GM13976 (cell line): ENCODE measurements at regions not wholly inside any gene's neighbourhood (a gene's known extent, or its start where the extent isn't known, plus 50 kb on each side); places are given as distances from the start of the nearest gene placed in this dataset.

Experiments
- DNase-seq: peaks from one replicate; pipeline ENCODE4 v3.0.0; 2012; ENCODE audit warnings: low spot score
- in situ Hi-C: fragments of 300-500 bp; cut with MboI; formaldehyde crosslinking; loops from one replicate; pipeline ENCODE4 v1.12.0; 2022; ENCODE audit warnings: low sequenced_read_pairs, mixed read lengths, inconsistent platforms; ENCODE audit not compliant: unreplicated experiment
- TF ChIP-seq, protein P1 (sequence below): IDR thresholded peaks from 2 replicates; pipeline ENCODE4 v1.5.1; 2012; ENCODE audit warnings: borderline replicate concordance, mild to moderate bottlenecking; ENCODE audit not compliant: insufficient read depth; ENCODE audit errors: extremely low read depth, missing control alignments, control extremely low read depth

DNA sequence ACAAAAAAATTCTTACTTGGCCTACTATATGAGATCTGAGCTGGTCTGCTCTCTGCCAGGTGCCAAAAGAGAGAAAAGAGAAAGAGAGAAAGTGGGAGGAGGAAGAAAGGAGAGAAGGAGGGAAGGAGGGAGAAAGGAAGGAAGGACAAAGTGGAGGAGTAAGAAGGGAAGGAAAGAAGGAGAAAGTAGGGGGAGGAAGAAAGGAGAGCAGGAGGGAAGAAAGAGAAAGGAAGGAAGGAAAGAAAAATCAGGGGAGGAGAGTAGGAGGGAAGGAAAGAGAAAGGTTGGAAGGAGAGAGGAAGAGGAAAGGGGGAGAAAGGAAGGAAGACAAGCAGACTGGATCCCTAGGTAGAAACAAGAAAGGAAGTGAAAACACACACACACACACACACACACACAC is 96.8 kb downstream of the RPS29 start:
- TF ChIP-seq, protein P1, sequence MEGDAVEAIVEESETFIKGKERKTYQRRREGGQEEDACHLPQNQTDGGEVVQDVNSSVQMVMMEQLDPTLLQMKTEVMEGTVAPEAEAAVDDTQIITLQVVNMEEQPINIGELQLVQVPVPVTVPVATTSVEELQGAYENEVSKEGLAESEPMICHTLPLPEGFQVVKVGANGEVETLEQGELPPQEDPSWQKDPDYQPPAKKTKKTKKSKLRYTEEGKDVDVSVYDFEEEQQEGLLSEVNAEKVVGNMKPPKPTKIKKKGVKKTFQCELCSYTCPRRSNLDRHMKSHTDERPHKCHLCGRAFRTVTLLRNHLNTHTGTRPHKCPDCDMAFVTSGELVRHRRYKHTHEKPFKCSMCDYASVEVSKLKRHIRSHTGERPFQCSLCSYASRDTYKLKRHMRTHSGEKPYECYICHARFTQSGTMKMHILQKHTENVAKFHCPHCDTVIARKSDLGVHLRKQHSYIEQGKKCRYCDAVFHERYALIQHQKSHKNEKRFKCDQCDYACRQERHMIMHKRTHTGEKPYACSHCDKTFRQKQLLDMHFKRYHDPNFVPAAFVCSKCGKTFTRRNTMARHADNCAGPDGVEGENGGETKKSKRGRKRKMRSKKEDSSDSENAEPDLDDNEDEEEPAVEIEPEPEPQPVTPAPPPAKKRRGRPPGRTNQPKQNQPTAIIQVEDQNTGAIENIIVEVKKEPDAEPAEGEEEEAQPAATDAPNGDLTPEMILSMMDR: no peak
- DNase-seq: no peak
- in situ Hi-C loops: no loop called here

DNA sequence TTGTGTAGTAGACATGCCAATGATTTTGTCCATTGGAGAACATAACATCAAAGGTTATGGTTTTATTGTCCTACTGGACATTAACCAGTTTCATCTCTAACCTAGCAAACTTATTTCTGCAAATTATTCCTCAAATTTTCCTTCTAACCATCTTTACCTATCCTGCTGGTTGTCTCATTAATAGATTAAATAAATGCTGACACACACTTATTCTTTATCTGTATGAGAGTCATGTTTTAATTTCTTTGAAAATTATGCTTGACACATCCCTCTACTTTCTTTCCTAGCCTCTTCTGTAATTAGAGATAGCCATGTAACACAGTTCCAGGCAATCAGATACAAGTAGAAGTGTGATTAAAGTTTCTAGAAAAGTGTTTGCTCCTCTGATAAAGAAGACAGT is 98.9 kb downstream of the RPS29 start:
- in situ Hi-C loops: no loop called here
- TF ChIP-seq, protein P1: no peak

DNA sequence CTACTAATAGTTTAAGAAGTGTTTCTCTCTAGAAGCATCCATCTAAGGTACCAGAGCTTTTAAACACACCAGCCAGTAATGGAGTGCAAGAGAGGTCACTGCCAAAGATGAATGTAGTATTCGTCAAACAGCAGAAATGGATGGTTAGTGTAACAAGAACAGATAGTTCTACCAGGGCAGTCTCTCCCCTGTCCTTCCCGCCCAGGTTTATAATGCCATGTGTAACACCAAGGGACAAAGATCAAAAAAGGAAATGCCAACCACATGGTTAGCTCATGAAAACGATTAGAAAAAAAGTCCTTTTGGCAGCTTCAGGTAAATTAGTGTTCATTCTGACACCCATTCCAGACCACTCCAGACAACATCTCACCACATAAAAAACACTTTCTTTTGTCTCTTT is 100.9 kb downstream of the RPS29 start:
- DNase-seq: no peak
- TF ChIP-seq, protein P1: no peak
- in situ Hi-C loops: no loop called here

More for the DNA sequence above, 98.9 kb downstream of the RPS29 start:
- no peak for DNase-seq

DNA sequence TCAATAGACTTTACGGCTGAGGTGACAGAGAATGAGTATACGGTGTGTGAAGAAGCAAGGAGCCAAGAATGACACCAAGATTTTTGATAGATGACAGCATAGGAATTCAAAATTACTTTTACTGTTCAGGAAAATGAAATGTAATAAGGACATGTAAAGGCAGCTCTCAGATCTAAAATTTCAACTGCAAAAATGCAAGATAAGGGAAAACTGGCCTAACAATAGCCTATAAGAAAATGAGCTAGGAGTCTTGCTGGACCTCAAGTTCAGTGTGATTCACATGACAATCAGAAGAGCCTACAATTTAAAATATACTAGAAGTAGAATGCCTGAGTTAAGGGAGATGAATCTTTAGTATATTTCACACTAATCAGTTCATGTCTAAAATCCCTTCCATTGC is 102.0 kb downstream of the RPS29 start:
- in situ Hi-C loops: no loop called here
- DNase-seq: no peak
- TF ChIP-seq, protein P1: no peak

DNA sequence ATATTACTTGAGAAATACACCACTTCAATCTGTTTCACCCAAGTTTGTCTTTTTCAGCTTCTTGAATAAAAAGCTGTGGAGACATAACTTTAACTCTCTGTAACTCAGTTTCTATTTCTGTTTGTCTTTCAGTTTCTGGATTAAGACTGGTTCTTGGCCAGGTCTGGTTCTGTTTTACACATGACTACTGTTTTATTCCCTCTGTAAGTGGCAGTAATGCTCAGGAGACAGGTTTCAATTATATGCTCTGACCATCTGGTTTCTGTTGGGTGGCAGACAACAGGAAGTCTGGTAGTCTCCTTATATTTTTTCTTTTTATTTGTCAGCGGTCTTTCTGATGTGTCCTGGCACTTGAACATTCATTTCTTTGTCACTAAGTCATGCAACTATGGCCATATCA is 102.9 kb downstream of the RPS29 start:
- DNase-seq: no peak
- TF ChIP-seq, protein P1: no peak
- in situ Hi-C loops: no loop called here

DNA sequence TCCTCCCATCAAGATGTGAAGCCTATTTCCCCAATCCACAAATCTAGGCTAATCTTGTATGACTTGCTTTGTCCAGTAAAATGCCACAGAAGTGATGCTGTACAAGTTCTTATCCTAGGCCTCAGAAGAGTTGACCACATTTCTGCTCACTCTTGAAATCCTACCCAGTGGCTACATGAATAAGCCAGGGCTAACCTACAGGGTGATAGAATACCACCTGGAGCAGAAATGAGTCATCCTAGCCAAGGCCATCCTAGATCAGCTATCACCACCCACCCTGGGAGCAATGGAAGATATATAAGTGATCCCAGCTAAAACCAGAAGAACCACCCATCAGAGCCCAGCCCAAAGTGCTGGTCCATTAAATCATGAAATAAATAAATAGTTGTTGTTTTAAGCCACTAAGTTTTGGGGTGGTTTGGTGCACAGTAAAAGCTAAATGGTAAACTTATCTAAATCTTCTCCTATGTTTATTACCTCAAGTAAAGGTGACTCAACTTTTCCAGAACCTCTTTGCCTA is 105.1 kb downstream of the RPS29 start:
- in situ Hi-C loops: no loop called here
- TF ChIP-seq, protein P1: no peak
- no peak for DNase-seq
